Activated T-helper 2 cell treated with anti-CD3 and anti-CD28 coated beads, Interferon-gamma antibody, Interleukin-2, Interleukin-4, amounts not matched to agents 10 μg/mL and 5 μg/mL and 100 μg/mL, durations not matched to agents 14 hours and 24 hours and 36 hours (primary cell): ENCODE measurements at regions not wholly inside any gene's neighbourhood (a gene's known extent, or its start where the extent isn't known, plus 50 kb on each side); places are given as distances from the start of the nearest gene placed in this dataset.

Source experiments
- DNase-seq: peaks from one replicate; pipeline ENCODE4 v3.0.0; 2021; ENCODE audit warnings: low spot score
- H3K27ac Mint-ChIP-seq: one replicate; pipeline ENCODE4 v1.8.0; 2021; ENCODE audit warnings: mixed read lengths
- H3K27me3 Mint-ChIP-seq: one replicate; pipeline ENCODE4 v1.8.0; 2021; ENCODE audit warnings: low read depth, mixed read lengths
- H3K36me3 Mint-ChIP-seq: one replicate; pipeline ENCODE4 v1.8.0; 2021; ENCODE audit warnings: low read depth, mixed read lengths
- H3K4me1 Mint-ChIP-seq: one replicate; pipeline ENCODE4 v1.8.0; 2021; ENCODE audit warnings: low read depth, mixed read lengths
- H3K4me3 Mint-ChIP-seq: one replicate; pipeline ENCODE4 v1.8.0; 2021; ENCODE audit warnings: low read depth, mild to moderate bottlenecking, moderate library complexity, mixed read lengths
- H3K9me3 Mint-ChIP-seq: one replicate; pipeline ENCODE4 v1.8.0; 2021; ENCODE audit warnings: mixed read lengths
- intact Hi-C: fragments of 100-400 bp; cut with micrococcal nuclease; formaldehyde crosslinking; loops from one replicate; pipeline ENCODE4 v1.15.1; 2023

DNA sequence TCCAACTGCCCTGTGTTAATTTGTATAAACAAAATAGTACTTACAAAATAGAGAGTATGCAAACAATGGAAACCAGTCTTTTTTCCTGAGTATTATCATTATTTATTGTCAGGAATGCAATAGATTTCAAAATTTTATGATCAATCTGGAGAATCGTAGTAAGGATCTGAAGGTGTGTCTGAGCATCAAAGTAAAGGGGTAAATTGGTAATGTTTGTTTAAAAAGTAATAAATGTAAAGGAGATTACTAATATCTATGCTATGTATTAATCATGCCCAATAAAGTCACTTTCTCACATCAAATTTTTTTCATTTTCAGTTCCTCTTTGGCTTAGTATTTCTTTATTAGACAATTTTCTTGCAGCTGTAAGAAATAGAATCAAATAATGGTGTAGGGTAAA is 1507.1 kb upstream of the PCDH7 start:
- peaks cover 21% of the 10 kb centered on the region for H3K9me3 Mint-ChIP-seq
- intact Hi-C loops: no loop called here
- no peaks in the 10 kb centered on the region for H3K4me1 Mint-ChIP-seq
- no peaks in the 10 kb centered on the region for H3K27me3 Mint-ChIP-seq
- DNase-seq: no peak
- no peak overlapping the region for H3K27ac Mint-ChIP-seq
- no peaks in the 10 kb centered on the region for H3K36me3 Mint-ChIP-seq
- H3K4me3 Mint-ChIP-seq: no peak overlapping the region

DNA sequence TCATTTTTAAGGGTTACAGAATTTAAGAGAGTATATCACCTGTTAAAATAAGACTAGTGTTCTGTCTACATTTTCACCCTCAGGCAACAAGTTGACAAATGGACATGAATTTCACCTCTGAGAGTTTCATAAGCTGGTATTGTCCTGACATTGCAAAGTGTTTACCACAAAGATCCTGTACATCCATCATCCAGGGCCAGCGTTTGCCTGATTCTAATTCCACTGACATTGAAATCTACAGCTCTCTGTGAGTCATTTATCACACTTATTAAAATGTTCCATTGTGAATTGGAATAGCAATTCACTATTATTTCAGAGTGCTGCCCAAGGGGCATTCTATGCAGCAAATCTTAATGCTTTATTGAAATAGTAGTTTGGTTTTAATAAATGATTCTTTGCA is 1499.4 kb upstream of the PCDH7 start:
- Mint-ChIP-seq H3K27me3 (no peaks in the 10 kb centered on the region), H3K4me1 (no peaks in the 10 kb centered on the region), H3K27ac (no peak overlapping the region), H3K4me3 (no peak overlapping the region), H3K9me3 (peaks cover 14% of the 10 kb centered on the region), H3K36me3 (no peaks in the 10 kb centered on the region)
- DNase-seq: no peak
- intact Hi-C loops: no loop called here

DNA sequence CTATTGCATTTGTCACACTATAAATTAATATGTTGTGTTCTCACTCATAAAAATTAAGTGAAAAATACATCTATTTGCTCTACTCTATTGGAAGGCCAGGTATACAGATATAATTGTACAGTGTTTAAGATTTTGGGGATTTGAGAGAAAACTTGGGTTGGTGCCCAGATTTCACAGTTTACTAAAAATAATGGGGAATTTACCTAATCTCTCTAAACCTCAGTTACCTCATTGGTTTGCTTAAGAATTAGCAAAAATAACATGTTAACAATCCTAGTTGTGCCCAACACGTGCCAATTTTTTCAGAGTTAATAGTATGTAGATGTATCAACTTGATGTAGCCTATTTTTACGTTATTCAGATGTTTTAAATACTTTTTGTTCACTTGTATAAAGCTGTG is 1495.3 kb upstream of the PCDH7 start:
- intact Hi-C loops: no loop called here
- peaks cover 20% of the 10 kb centered on the region for H3K9me3 Mint-ChIP-seq
- H3K4me3 Mint-ChIP-seq: no peak overlapping the region
- DNase-seq: no peak
- H3K36me3 Mint-ChIP-seq: no peaks in the 10 kb centered on the region
- no peaks in the 10 kb centered on the region for H3K4me1 Mint-ChIP-seq
- H3K27me3 Mint-ChIP-seq: no peaks in the 10 kb centered on the region
- H3K27ac Mint-ChIP-seq: no peak overlapping the region

DNA sequence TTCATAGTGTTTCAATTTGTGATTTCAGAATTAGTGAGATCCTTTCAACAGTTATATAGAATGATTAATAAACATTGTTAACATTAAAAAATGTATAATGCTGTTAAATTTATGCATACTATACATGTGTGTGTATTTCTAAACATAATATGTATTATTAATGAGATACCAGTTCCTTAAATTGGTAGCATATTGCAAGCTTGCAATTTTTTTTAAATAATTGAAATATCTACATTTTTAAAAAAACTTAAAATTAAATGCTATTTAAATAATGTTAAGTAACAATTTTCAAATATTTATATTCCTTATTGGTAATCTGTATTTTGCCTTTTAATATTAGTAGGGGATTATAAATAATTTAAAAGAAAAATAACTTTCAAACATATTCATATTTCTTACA is 1479.5 kb upstream of the PCDH7 start:
- no peaks in the 10 kb centered on the region for H3K36me3 Mint-ChIP-seq
- no peak for DNase-seq
- intact Hi-C loops: no loop called here
- no peaks in the 10 kb centered on the region for H3K4me1 Mint-ChIP-seq
- no peak overlapping the region for H3K4me3 Mint-ChIP-seq
- H3K27me3 Mint-ChIP-seq: no peaks in the 10 kb centered on the region
- no peak overlapping the region for H3K27ac Mint-ChIP-seq
- H3K9me3 Mint-ChIP-seq: peaks cover 25% of the 10 kb centered on the region

DNA sequence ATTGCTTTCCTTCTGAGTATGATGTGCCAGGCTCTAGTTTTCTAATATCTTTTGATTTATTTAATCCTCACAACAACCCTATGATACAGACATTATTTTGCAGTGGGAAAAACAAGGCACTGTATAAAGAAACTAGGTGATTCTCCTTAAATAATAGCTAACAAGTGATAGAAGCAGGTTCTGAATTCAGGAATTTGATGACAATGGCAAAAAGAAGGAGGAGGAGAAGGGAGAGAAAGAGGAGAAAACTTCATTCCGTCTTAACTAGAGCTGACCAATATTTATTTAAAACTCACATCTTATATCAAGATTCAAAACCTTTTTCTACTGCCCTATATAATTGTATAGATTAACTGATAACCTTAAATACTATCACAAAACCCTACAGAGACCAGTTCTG is 1477.1 kb upstream of the PCDH7 start:
- H3K27ac Mint-ChIP-seq: no peak overlapping the region
- H3K4me1 Mint-ChIP-seq: no peaks in the 10 kb centered on the region
- H3K9me3 Mint-ChIP-seq: peaks cover 23% of the 10 kb centered on the region
- no peaks in the 10 kb centered on the region for H3K27me3 Mint-ChIP-seq
- intact Hi-C loops: no loop called here
- H3K36me3 Mint-ChIP-seq: no peaks in the 10 kb centered on the region
- H3K4me3 Mint-ChIP-seq: no peak overlapping the region
- DNase-seq: no peak

DNA sequence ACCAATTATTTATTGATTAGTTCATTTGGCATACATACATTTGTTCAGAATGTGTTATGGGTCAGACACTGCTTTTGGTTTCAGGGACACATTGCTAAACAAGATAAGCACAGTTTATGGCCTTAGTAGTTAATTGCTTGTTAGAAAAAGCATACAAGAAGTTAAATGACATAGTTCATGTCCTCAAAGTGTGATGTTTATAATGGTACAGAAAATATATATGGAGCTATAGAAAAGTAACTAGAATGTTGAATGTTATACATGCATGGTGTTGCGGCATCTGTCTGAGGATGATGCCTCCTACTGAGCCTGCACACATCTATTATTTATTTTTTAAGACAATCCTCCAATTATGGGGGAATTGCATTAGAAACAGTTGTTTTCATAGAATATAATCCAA is 1476.3 kb upstream of the PCDH7 start:
- no peak for DNase-seq
- peaks cover 28% of the 10 kb centered on the region for H3K9me3 Mint-ChIP-seq
- no peaks in the 10 kb centered on the region for H3K4me1 Mint-ChIP-seq
- no peaks in the 10 kb centered on the region for H3K36me3 Mint-ChIP-seq
- H3K27me3 Mint-ChIP-seq: no peaks in the 10 kb centered on the region
- intact Hi-C loops: no loop called here
- no peak overlapping the region for H3K4me3 Mint-ChIP-seq
- H3K27ac Mint-ChIP-seq: no peak overlapping the region

DNA sequence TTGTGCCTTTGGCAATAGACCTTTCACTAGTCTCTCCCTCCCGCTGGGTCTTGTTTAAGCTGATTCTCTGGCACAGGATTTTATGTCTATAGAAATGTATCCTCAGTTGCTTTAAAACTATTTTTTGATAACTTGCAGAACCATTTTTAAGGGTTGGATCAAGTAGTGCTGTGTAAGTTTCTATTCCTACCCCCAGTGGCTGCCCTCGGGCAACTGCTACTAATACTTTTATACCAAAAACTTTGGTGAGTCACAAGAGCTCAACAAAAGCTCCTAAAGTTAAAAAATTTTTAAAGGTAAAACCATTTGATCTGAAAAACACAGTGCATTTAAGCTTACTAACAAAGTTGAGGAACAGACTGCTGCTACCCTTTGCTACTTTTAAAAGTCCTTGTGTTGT is 1460.6 kb upstream of the PCDH7 start:
- no peaks in the 10 kb centered on the region for H3K27me3 Mint-ChIP-seq
- H3K27ac Mint-ChIP-seq: no peak overlapping the region
- intact Hi-C loops: no loop called here
- peaks cover 26% of the 10 kb centered on the region for H3K9me3 Mint-ChIP-seq
- H3K4me1 Mint-ChIP-seq: no peaks in the 10 kb centered on the region
- DNase-seq: no peak
- no peak overlapping the region for H3K4me3 Mint-ChIP-seq
- H3K36me3 Mint-ChIP-seq: no peaks in the 10 kb centered on the region

DNA sequence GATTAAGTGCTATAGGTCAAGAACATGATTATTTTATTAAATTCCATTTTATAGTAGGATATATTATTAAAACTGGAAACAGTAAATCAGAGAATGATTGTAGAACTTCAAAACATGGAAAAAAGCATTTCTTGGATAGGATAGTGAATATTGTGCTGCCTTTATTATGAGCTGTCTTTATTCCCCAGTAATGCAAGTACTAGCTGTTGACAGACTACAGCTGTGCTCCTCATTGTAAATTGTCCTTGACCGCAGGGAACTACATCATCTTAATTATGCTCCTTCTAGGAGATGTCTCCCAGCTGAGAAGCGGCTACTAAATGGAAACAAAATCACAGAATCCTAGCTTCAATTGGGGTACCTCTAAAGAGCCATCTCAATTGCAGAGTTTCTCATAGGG is 1457.2 kb upstream of the PCDH7 start:
- no peaks in the 10 kb centered on the region for H3K36me3 Mint-ChIP-seq
- intact Hi-C loops: no loop called here
- H3K9me3 Mint-ChIP-seq: peaks cover 32% of the 10 kb centered on the region

DNA sequence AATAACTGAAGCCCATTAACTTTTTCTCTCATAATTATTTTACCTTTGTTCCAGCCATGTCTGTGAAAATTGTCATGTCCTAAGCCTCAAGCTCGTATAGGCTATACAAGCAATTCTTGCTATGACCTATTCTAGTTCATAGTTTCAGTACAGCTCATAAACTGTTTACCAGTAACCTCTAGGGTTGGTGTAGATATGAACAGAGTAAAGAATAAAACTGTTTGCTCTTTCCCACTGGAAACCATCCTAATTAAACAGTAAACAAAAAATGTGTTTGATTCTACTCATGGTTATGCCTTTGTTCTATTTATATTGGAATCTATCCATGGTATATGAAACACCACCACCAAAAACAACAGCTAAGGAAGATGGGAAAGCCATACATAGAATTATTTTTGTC is 1444.0 kb upstream of the PCDH7 start:
- intact Hi-C loops: no loop called here

More for the DNA sequence above, 1457.2 kb upstream of the PCDH7 start:
- Mint-ChIP-seq H3K27ac (no peak overlapping the region), H3K4me3 (no peak overlapping the region), H3K4me1 (no peaks in the 10 kb centered on the region), H3K27me3 (no peaks in the 10 kb centered on the region)
- DNase-seq: no peak

DNA sequence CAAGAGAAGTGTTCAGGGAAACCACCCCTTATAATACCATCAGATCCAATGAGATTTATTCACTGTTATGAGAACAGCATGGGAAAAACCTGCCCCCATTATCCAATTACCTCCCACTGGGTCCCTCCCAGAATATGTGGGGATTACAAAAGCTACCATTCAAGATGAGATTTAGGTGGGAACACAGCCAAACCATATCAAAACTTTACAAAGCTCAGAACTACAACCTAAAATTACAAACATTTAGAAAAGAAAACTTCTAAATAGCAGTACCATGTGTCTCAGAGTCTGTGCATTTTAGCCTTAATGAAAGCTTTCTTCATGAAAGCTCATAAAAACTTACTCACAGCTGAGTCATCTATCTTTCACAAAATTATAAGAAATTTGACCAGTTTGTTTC is 1442.8 kb upstream of the PCDH7 start:
- H3K4me3 Mint-ChIP-seq: no peak overlapping the region
- DNase-seq: no peak
- H3K27ac Mint-ChIP-seq: no peak overlapping the region
- no peaks in the 10 kb centered on the region for H3K27me3 Mint-ChIP-seq
- no peaks in the 10 kb centered on the region for H3K36me3 Mint-ChIP-seq
- intact Hi-C loops: no loop called here
- peaks cover 33% of the 10 kb centered on the region for H3K9me3 Mint-ChIP-seq
- no peaks in the 10 kb centered on the region for H3K4me1 Mint-ChIP-seq

More for the DNA sequence above, 1444.0 kb upstream of the PCDH7 start:
- Mint-ChIP-seq H3K27me3 (no peaks in the 10 kb centered on the region), H3K9me3 (peaks cover 34% of the 10 kb centered on the region), H3K36me3 (no peaks in the 10 kb centered on the region), H3K4me1 (no peaks in the 10 kb centered on the region), H3K4me3 (no peak overlapping the region), H3K27ac (no peak overlapping the region)
- DNase-seq: no peak

DNA sequence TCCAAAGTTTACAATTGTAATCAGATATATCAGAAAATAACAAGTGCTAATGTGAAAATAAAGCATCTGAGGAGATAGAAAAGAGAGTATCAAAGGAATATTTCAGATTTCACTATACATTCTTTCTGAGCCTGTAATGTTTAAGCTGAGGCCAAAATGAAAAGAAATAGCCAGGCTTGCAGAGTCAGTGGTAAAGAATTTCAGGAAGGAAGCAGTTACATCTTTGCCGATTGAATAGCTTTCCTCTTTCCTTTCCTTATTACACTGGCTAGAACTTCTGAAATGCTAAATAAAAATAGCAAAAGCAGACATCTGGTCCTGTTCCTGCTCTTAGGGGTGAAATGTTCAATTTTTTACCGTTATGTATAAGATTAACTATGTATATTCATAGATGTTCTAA is 1441.6 kb upstream of the PCDH7 start:
- Mint-ChIP-seq H3K4me1 (no peaks in the 10 kb centered on the region), H3K36me3 (no peaks in the 10 kb centered on the region), H3K9me3 (peaks cover 30% of the 10 kb centered on the region), H3K27me3 (no peaks in the 10 kb centered on the region), H3K27ac (no peak overlapping the region), H3K4me3 (no peak overlapping the region)
- intact Hi-C loops: no loop called here
- DNase-seq: no peak

DNA sequence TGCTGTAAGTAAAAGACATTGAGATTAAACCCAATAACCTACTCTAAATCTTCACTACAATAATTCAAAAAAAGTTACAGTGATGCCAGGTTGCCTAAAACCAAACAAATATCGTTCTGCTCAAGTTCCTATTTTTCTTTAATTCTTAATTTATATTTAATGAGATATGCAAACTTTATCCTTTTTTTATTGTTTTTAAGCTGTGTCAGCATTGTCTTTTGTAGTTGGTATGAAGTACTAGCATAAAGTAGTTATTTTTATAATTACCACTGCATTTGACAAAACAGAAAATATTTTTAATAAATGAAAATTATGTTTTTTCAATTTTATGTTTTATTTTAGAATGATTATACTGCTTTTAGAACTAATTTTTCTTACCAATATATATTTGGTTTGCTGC is 1431.1 kb upstream of the PCDH7 start:
- H3K9me3 Mint-ChIP-seq: peaks cover 37% of the 10 kb centered on the region
- no peak overlapping the region for H3K4me3 Mint-ChIP-seq
- H3K27ac Mint-ChIP-seq: no peak overlapping the region
- intact Hi-C loops: no loop called here
- DNase-seq: no peak
- H3K4me1 Mint-ChIP-seq: no peaks in the 10 kb centered on the region
- H3K36me3 Mint-ChIP-seq: no peaks in the 10 kb centered on the region
- H3K27me3 Mint-ChIP-seq: no peaks in the 10 kb centered on the region

DNA sequence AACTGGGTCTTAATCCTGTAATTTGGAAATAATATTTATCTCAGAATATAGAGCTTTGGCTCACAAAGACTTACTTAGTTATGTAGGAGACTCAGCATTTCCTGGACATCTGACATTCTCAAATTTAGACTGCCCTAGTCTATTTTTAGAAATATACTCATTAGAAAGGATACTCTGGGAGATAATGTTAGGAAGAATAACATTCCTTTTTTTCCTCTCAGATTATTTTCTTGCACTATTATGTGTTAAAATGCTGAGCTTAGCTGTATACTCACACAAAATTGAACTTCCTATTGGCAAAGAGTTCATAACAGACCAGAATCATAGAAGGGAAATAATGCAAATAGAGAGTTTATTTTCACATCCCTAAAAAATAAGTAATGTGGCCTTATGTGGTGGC is 1424.9 kb upstream of the PCDH7 start:
- intact Hi-C loops: no loop called here

DNA sequence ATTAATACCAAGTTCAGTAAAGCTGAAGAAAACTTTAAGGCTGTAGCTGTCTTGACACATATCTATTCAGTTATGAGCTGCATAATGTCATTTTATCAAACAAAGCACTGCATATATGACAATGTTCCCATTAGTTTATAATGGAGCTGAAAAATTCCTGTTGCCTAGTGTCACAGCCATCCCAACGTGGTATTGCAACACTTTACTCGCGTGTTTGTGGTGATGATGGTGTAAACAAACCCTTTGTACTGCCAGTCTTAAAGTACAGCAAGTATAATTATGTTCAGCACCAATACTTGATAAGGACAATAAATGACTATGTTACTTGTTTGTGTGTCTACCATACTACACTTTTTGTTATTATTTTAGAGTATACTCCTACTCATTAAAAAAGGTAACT is 1415.6 kb upstream of the PCDH7 start:
- no peaks in the 10 kb centered on the region for H3K36me3 Mint-ChIP-seq

More for the DNA sequence above, 1424.9 kb upstream of the PCDH7 start:
- H3K27ac Mint-ChIP-seq: no peak overlapping the region
- no peaks in the 10 kb centered on the region for H3K27me3 Mint-ChIP-seq
- H3K4me1 Mint-ChIP-seq: no peaks in the 10 kb centered on the region
- H3K9me3 Mint-ChIP-seq: peaks cover 26% of the 10 kb centered on the region
- DNase-seq: no peak
- no peak overlapping the region for H3K4me3 Mint-ChIP-seq
- H3K36me3 Mint-ChIP-seq: no peaks in the 10 kb centered on the region

More for the DNA sequence above, 1415.6 kb upstream of the PCDH7 start:
- DNase-seq: no peak
- no peak overlapping the region for H3K27ac Mint-ChIP-seq
- intact Hi-C loops: no loop called here
- H3K4me3 Mint-ChIP-seq: no peak overlapping the region
- H3K27me3 Mint-ChIP-seq: no peaks in the 10 kb centered on the region
- no peaks in the 10 kb centered on the region for H3K4me1 Mint-ChIP-seq
- H3K9me3 Mint-ChIP-seq: peaks cover 24% of the 10 kb centered on the region
